ENCODE measurements at regions not wholly inside any gene's neighbourhood (a gene's known extent, or its start where the extent isn't known, plus 50 kb on each side); places are given as distances from the start of the nearest gene placed in this dataset.
"Not testable (repeated sequence)": the region's sequence is repeated elsewhere in the genome, so short reads cannot be mapped to it uniquely, and the experiment has no call there.

DNA sequence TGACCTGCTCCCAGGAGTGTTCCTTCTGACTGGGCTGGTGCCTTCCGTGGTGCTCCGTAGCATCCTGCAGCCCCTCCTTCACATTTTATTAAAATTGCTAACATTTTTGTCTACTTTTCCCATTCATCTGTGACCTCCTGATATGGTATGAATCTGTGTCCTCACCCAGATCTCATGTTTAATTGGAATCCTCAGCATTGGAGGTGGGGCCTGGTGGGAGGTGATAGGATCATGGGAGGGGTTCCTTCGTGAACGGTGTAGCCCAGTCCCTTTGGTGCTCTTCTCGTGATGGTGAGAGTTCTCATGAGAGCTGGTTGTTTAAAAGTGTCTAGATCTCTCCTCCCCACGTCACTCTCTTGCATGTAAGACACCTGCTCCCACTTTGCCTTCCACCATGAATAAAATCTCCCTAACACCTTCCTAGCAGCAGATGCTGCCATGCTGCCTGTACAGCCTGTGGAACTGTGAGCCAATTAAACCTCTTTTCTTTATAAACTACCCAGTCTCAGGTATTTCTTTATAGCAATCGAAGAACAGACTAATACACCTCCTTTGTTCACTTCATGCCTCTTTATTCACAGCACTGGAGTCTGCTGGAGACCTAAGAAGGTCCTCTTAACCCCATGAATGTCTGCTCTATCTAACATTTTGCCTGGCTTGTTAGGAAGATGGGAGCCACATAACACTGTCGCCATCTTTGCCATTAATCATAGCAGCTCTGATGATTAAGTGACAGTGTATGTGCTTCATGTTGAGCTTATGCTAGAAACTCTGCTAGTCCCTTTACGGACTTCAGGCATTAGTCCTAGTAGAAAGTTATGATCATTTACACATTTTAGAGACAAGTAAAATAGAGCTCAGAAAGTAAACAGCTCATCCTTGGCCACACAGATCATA lies 377.7 kb upstream of the MAF start:
- no peak for DNase-seq (ENCODE audit: low spot score)

GRCh38 chr16:79973320-79973719 lies 372.8 kb upstream of the MAF start:
- DNase-seq (ENCODE audit: low spot score): no peak

DNA sequence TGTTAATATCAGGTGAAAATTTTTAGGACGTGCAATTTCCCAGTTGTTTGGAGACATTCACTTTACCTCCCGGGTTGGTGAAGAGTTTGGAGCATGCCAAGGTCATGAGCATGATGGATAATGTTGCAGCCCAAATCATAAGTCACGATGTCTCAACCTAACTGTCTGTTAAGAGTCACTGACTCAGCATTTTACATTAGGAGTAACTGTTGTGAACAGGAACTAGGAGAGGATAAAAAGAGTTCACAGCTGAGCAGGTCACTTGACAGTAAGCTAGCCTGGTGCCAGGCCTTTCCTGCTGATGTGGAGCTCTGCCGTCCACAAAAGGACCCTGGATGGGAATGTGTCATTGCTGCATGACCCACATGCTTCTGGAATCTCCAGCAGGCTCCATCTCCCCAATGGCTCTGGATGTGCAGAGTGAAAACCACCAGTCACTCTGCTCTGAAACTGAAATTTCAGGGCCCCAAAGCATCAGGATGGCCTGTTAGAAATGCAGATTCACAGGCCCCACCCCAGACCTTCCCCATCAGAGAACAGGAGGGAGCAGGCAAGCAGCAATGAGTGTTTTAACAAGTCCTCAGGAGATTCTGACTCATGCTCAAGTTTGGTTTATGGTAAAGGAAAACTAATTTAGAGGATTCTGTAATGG lies 371.6 kb upstream of the MAF start:
- DNase-seq (ENCODE audit: low spot score): no peak

DNA sequence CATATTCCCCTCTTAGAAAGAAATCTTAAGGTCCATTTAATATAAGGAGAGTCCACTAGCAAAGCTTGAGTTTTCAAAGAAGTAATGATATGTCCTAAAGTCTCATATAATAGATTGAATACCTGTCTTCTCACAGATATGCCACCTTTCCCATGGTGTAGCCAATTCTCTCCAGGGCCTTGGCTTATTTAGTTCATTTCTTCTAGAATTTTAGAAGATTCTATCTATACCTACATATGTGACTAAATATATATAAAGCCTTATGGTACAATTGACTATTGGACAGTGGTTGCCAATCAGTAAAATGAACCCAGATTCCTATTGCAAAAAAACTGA lies 370.7 kb upstream of the MAF start:
- DNase-seq (ENCODE audit: low spot score): no peak

DNA sequence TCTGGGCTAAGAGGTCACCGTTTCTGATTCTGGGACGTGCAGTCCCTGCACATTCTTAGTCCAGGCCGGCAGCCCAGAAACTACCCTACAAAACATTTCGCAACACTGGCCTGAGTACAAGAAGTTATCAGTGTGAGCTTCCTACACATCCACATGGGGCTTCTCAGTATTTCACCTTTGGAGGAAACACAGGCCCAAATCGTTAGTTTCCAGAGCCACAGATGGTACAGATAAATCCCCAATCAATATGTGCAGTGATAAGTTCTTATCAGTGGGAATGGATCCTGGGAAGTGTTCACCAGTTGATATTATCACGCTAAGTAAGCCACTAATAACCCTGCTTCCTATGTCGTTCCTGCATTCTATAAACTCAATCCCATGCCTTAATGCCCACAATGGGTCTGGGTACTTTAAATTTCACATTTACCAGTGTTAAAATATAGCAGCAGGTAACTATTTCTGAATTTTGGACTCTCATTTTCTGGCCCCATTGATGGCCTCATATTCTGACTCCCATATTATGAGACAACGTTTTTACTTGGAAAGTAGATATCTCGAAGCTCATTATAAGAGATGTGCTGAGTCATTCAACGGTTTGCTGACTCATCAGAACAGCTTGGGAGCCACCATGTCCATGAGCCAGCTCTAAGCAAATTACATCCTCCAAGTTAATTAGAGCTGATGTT lies 370.2 kb upstream of the MAF start:
- DNase-seq (ENCODE audit: low spot score): no peak

- DNase-seq (ENCODE audit: low spot score): no peak
Observed at GRCh38 chr16:79970087-79970486, 369.6 kb upstream of the MAF start.

- DNase-seq (ENCODE audit: low spot score): no peak
Observed at GRCh38 chr16:79969458-79969857, 368.9 kb upstream of the MAF start.

GRCh38 chr16:79966226-79966625 lies 365.7 kb upstream of the MAF start:
- no peak for DNase-seq (ENCODE audit: low spot score)

DNA sequence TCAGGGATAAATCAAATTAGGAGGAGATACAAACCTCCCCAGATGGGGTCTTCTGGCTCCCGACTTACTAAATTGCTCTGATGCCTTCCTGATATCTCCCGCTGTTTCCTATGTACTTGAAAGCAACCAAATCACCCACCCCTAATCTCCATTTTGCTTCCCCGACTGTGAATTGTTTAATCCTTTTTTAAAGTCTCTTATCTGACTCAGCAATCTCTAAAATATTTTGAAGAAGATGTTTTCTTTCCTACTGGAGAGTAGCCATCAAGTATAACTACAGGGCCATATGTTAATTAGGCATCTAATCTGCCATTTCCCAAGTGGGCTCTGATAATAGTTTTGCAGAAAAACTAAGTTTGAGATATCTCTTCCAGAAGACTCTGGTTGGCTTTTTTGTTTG lies 365.2 kb upstream of the MAF start:
- DNase-seq (ENCODE audit: low spot score): no peak

GRCh38 chr16:79964104-79964503 lies 363.6 kb upstream of the MAF start:
- DNase-seq (ENCODE audit: low spot score): no peak

DNA sequence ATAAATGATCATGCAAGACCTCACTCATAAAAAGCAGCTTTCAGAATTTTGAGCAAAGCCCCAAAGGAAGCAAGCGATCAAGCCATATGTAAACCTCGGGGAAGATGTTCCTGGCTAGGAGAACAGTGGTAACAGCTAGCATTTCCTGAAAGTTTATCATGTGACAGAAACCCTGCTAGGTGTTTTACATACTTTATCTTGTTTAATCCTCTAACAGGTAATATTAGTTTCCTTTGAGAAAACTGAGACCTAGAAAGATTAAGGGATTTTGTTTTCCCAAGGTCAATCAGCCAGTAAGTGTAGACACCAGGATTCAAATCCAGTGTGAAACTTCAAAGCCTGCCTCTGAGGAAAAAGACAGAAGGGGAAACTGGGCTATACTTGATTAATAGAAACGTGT lies 362.4 kb upstream of the MAF start:
- no peak for DNase-seq (ENCODE audit: low spot score)

DNA sequence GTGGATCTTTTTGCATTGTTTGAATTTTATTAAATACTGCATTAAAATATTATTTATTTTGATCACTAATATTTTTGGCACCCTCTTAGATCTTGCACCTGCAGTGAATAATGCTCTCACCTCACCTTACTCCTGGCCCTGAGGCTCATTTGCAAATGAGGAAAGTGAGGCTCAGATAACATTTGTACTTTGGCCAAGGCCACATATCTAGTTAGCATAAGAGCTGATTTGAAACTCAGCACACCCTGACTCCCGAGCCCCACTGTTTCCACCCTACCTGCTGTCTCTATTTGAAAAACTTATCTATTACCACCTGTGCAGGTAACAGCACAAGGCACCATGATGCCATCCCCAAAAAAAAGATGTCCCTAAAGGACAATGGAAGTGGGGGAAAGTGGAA lies 358.7 kb upstream of the MAF start:
- DNase-seq (ENCODE audit: low spot score): no peak

GRCh38 chr16:79954921-79955705 lies 354.6 kb upstream of the MAF start:
- DNase-seq (ENCODE audit: low spot score): no peak

- no peak for DNase-seq (ENCODE audit: low spot score)
Observed at GRCh38 chr16:79950932-79951719, 350.6 kb upstream of the MAF start.

DNA sequence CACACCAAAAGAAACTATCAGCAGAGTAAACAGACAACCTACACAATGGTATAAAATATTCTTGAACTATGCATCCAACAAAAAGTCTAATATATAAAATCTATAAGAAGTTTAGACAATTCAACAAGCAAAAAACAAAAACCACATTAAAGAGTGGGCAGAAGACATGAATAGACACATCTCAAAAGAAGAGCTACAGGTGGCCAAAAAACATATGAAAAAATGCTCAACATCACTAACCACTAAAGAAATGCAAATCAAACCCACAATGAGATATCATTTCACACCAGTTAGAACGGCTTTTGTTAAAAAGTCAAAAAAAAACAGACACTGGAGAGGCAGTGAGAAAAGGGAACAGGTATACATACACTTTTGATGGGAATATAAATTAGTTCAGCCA lies 348.9 kb upstream of the MAF start:
- DNase-seq (ENCODE audit: low spot score): no peak

GRCh38 chr16:79947771-79948170 lies 347.2 kb upstream of the MAF start:
- no peak for DNase-seq (ENCODE audit: low spot score)

GRCh38 chr16:79946252-79946651 lies 345.7 kb upstream of the MAF start:
- no peak for DNase-seq (ENCODE audit: low spot score)

- DNase-seq (ENCODE audit: low spot score): no peak
Observed at GRCh38 chr16:79943736-79944135, 343.2 kb upstream of the MAF start.

GRCh38 chr16:79938575-79938974 lies 338.0 kb upstream of the MAF start:
- DNase-seq (ENCODE audit: low spot score): no peak

DNA sequence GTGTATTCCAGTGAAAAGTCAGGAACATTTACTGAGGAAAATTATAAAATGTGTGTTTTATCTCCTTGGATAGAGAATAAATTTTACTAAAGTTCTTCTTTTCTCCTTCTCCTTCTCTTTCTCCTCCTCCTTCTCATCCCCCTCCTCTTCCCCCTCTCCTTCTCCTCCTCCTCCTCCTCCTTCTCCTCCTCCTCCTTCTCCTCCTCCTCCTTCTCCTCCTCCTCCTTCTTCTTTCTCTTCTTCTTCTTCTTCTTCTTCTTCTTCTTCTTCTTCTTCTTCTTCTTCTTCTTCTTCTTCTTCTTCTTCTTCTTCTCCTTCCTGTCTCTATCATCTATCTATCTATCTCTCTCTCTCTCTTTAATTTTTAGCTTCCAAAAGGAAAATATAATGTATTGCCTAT lies 337.1 kb upstream of the MAF start:
- DNase-seq (ENCODE audit: low spot score): not testable (repeated sequence)

- DNase-seq (ENCODE audit: low spot score): no peak
Observed at GRCh38 chr16:79933603-79934002, 333.1 kb upstream of the MAF start.

DNA sequence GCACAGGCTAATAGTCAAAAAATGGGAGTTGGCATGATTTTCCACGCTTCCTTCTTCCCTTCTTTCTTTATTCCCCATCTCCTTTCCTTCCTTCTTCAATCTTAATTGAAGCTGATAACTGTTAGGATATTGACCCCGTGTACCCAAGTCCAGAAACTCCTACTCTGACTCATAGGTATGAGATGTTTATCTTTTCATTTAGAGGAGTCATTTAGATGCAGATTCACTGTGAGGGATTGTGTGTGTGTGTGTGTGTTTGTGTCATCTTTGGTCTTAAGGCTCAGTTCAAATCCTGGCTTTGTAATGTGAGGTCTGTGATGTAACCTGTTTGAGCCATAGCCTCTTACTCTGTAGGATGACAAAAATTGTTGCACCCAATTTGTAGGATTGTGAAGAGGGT lies 332.0 kb upstream of the MAF start:
- DNase-seq (ENCODE audit: low spot score): no peak
